NCI-H226 (cell line): ENCODE measurements at regions not wholly inside any gene's neighbourhood (a gene's known extent, or its start where the extent isn't known, plus 50 kb on each side); places are given as distances from the start of the nearest gene placed in this dataset.

ENCODE experiments used
- DNase-seq: peaks from one replicate; pipeline ENCODE4 v3.0.0-alpha.2; 2015

- no peak for DNase-seq
Measured at GRCh38 chr11:134582770-134583095, 170.7 kb upstream of the B3GAT1 start.

DNA sequence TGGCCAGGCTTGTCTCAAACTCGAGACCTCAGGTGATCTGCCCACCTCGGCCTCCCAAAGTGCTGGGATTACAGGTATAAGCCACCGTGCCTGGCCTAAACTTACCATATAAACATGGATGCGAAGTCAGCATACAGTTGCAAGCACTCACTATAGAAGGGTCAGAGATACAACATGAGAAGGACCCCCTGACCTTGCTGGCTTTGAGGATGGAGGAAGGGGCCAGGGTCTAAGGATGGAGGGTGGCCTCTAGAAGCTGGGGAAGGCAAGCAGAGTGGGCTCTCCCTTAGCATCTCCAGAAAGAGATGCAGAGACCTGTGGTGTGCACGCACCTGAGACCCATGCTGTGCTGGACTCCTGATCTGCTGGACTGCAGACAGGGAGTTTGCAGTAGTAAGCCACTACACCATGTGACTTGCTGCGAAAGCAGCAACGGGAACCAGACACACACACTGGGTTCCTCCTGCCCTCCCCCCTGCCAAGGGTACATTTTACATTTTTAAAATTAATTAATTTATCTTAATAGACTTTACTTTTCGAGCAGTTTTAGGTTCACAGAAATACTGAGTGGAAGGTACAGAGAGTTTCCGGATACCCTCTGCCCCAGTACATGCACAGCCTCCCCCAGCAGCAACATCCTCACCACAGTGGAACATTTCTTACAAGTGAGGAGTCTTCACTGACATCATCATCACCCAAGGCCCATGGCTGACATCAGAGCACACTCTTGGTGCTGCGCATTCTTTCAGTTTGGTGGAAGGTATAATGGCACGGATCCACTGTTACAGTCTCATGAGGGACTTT is 170.1 kb upstream of the B3GAT1 start:
- no peak for DNase-seq

DNA sequence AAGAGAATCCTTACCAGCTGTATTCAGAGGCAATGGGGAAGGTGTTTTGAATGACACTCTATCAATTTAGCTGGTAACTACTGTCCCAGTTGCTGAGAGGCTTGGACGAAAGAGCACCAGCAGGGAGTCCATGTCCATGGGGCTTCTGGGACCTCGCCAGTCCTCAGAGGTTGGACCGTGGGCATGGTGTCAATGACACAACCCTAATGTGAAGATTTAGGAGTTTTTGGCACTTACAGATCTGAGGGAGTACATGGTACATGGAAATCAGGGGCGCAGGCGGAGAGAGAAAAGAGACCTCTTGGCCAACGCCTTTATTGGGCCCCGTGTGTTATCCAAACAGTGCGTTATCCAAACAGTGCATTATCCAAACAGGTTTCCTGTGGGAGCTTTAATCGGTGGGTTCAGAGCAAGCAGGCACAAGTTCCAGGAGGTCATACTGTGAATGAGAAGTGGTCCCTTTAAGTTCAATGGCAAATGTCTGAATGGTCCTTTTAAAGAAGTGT is 169.1 kb upstream of the B3GAT1 start:
- no peak for DNase-seq

- no peak for DNase-seq
Measured at GRCh38 chr11:134580610-134580975, 168.6 kb upstream of the B3GAT1 start.

DNA sequence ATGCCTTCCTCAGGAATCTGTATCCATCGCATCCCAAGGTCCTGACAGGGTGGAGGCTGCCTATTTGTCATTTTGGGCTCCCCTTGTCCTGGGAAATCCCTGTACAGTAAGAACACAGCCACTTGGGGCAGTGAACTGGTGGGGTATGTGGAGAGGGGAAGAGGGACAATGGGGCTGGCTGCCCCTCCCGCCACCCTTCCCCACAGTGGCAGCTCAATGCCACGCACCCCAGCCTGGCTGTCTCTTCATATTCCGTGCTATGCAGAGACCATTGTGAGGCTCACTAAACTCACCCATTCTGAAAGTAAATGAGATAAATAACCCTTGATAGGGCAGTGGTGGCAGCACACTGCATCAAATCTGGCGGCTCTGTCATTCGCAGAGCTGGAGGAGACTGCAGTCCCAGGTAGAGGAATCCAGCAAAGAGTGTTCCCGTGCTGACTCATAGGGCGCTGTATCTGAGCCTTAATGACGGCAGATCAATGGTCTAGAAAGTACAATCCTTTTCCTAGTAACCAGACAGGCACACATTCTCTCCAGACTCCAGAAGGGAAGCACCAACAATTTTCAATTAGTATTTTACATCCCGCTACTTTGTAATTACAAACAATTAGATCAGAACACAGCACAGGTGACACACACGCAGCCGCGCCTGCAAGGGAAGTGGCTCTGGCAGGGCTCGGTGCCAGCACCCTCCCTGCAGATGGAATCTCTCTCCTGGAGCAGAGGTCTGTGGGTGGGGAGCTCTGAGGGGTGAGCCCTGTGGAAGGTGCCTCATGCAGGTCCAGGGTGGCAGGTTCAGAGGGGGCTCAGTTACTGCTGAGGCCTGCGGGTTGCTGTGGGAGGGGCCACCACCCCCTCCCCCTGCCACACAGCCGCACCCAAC is 167.9 kb upstream of the B3GAT1 start:
- DNase-seq, result no peak

DNA sequence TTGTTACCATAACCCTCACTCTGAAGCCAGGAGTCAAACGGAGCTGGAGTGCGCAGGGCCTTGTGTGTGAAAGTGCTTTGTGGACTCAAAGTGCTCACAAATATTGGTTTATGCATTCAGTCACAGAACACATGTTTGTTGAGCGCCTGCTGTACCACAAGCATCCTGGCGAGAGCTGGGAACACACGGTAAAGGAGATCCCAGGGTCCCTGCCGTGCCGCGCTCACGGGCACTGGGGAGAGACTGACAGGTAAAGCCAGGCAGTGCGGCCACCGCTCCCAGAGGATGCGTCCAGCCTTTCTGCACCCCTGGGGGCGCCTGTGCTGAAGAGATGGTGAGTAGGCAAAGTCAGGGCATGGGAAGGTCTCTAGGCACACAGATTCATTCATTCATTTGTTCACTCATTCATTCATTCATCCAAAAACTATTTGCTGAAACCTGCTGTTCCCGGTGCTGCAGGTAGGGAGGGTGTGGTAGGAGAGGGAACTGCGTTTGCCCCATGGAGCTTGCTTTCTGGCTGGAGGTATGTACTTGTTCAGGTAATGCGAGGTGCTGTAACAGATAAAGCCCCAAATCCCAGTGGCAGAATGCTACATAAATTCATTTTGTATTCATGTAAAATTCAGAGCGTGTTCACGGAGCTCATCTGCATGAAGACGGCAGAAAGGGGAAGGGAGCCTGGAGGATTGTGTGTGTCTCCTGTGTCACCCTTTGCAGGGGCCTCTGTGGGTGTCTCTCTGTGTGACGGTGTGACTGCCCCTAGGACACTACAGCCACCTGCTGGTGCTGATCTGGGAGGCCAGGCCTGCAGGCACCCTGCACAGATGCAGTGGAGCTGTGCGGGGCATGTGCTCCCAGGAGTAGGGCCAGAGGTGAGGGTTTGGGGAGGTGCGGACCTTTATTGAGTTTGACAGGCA is 167.0 kb upstream of the B3GAT1 start:
- no peak for DNase-seq

DNA sequence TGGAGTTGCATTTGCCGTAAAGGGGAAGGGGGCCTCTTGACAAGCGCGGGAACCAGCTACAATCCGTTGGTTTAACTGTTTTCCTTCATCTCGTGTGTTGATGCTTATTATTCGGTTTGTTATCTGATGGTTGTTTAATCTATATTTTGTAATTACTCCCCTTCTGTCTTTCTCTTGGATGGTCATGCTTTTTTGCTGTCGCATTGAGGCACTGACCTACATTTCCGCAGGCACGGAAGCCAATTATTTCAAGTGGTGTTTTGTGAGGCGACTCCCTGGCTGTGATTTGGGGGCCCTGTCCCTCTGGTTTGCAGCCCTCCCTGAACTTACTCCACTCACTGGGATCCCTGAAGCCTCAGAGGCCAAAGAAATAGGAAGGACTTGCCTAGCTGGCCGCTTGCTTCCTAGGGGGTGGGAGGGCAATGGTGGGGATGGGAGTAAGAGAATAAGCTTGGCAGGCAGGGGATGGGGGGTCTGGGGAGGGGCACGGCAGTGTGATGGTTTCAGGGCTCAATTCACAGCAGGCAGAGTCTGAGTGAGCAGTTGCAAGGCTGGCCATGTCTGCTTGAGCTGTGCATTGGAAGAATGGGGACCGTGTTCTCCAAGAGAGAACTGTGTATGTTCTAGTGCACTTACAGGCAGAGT is 165.8 kb upstream of the B3GAT1 start:
- no peak for DNase-seq

GRCh38 chr11:134576721-134577171 is 164.7 kb upstream of the B3GAT1 start:
- DNase-seq, result no peak

DNA sequence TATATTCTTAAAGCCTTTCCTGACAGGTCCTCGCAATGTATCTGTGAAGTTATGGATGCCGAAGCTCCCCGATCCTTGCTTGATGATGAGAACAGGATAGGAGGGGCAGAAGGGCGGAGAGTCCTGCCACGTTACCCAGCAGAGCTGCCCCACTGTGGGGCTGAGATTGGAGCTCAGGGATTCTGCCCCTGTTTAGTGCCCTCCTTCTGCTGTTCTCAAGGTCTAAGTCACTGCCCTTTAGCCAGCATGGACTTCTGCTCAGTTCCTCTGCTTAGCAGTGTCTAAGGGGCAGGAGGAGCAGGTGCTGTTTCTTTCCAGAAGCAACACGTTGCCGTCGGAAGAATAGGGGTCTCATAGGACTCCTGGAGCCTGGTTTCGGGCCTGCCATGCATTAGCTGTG is 164.2 kb upstream of the B3GAT1 start:
- no peak for DNase-seq

DNA sequence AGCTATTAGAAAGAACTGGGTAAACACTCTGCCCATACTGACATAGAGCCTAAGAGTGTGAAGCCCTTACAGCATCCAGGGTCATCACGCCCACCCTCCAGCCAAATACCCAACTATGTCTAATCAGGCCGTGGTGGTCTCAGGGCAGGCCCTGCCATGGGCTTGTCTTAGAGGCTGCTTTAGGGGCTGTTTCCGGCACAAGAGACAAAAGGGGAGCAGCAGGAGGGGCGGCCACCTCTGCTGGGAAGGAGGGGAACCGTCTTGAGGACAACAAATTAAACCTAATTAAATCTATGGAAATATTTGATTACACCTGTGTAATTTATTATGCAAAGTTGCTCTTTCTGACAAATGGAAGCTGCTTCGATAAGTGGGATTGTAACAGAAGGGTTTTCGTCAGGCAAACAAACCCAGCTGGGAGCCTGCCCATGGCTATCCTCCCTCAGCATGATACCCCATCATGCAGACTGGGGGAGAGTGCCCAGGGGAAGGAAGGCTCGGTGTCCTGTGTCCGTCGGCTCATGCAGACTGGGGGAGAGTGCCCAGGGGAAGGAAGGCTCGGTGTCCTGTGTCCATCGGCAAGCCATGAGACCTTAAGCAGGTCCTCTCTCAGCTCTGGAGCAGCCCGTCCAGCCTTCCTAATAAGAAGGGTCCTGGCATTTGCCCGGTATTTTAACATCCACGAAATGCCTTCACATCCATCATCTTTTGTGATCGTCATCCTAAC is 163.6 kb upstream of the B3GAT1 start:
- DNase-seq, result no peak

DNA sequence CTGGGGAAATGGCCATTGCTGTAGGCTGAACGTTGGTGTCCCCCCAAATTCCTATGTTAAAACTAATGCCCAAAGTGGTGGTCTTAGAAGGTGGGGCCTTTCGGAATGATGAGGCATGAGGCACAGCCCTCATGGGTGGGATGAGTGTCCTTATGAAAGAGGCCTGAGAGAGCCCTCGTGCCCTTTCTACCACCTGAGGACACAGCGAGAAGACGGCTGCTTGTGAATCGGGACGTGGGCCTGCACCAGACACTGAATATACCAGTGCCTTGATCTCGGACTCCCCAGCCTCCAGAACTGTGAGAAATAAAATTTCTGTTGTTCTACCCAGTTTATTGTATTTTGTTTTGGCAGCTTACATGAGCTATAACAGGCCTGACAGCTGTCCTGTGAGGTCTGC is 162.9 kb upstream of the B3GAT1 start:
- DNase-seq, result no peak

DNA sequence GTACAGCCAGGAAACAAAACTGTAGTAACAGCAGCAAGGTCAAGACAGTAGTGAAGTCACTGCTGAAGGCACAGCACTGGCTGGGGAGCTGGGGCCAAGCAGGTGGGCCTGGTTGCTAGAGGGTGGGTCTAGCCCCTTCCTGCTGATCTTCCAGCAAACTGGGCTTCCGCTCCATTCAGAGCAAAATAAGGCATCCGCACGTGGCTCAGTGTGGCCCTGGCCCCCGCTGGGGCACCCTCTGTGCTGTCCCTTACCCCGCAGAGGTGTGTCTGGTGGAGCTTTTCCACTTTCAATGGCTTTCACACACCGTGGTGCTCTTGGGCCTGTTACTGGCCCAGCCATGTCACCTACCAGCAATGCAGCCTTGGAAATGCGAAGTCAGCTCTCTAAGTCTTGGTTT is 162.4 kb upstream of the B3GAT1 start:
- DNase-seq, result no peak

DNA sequence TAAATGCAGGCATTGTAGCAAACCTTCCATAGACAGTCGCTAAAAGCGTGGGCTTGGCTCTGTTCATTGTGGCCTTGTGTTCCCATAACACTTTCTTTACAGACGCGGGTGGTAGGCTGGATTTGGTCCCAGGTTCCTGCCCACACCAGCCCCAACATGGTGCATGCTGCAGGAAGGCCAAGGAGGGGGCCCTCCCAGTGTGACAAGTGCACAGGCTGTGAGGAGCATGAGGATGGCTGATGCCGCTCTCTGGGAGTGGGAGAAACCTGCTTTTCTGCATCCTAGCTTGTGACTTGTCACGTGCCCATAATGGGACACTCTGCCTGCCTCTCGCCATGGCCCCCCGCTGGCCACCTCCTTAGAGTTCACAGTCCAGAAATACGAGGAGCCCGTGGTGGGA is 161.8 kb upstream of the B3GAT1 start:
- DNase-seq, result no peak

DNA sequence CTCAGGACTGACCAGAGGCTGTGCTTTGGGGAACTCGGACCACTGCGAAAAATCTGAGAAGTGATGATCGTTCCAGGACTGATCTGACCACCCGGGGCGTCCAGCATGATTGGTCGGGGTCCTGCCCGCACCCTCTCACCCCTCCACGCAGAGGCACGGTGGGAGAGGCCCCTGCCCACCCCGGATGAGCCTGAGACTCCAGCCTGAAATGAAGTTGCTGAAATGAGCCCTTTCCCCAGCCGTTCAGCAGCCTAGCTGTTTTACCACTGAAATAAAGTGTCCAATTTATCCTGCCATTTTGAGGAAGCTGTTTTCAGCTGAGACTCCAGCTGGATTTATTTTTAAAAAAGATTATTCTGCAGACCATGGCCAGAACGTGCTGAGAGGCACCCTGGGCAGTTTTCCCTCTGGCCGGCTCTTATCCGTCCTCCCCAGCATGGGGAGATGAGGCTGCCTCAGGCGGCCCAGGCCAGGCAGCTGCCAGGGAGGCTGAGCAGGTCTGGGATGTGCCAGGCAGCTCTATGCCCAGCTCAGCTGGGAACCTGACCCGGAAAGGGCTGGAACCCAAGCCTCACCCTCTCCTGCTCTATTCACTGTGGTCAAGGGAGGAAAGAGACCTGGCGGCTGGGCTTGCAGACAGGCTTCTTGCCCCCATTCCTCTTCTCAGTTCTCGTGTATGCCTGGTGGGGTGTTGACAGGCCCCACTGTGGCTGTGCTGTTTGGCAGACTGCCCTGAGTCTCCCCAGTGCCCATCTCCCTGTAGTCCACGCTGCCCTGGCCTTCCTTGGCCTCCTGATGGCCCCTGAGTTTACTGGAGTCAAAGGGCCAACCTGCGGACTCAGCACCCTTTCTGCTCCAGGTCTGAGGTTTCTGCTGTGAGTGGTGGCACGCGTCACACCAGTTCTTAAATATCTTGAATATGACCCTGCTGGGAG is 161.0 kb upstream of the B3GAT1 start:
- no peak for DNase-seq

GRCh38 chr11:134571301-134571700 is 159.3 kb upstream of the B3GAT1 start:
- DNase-seq, result no peak

GRCh38 chr11:134569195-134569594 is 157.2 kb upstream of the B3GAT1 start:
- no peak for DNase-seq

DNA sequence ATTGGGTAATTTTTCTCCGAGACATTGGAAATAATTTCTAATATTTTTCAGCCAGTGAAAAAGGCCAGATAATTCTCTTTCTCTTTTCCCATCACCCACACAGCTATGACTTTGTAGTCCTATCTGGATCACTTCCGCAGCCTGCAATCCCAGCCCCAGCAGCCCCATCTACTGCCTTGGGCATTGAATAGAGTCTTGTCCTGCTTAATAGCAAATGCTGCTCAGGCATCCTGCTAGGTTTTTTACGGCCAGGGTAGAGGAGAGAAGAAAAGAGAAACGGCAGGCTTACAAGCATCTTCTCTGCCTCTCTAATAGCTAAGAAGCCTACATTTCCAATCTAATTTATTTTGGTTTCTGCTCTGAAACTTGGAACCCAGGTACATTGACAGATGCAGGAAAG is 154.3 kb upstream of the B3GAT1 start:
- no peak for DNase-seq

DNA sequence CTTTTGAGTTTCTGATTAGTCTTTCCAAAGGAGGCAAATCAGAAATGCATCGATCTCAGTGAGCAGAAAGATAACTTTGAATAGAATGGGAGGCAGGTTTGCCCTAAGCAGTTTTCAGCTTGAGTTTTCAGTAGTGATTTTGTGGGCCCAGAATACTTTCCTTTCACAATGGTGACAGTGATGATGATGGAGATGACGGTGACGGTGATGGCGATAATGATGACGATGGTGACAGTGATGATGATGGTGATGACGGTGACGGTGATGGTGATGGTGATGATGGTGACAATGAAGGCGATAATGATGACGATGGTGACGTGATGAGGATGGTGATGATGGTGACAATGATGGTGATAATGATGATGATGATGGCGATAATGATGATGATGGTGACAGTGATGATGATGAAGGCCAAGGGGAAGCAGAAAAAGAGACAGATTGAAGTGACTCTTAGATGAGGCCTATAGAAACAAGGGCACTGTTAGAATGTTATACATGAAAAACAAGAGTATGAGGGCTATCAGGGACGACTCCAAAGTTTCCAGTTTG is 153.4 kb upstream of the B3GAT1 start:
- DNase-seq, result no peak

GRCh38 chr11:134564472-134565200 is 152.6 kb upstream of the B3GAT1 start:
- DNase-seq, result no peak
